Esophagus squamous epithelium (tissue), 4 donors: ENCODE measurements at regions not wholly inside any gene's neighbourhood (a gene's known extent, or its start where the extent isn't known, plus 50 kb on each side); places are given as distances from the start of the nearest gene placed in this dataset.

Experiments
- POLR2A ChIP-seq, 4 donors: fragments of 450-650 bp; IDR thresholded peaks; one replicate each; pipeline ENCODE4 v1.6.1; 2017; ENCODE audit warnings: antibody characterized with exemption in 4 of 4, mild to moderate bottlenecking in 4 of 4, moderate library complexity in 3 of 4
- TF ChIP-seq, protein P1 (sequence below), 6 experiments: fragments of 450-650 bp in 4 of 6; fragments of 200-600 bp in 2 of 6; sonication (generic) in 2 of 6; IDR thresholded peaks; one replicate each; pipeline ENCODE4 v1.5.1; 2016 to 2019; ENCODE audit warnings: antibody characterized with exemption in 6 of 6, mild to moderate bottlenecking in 4 of 6, moderate library complexity in 4 of 6

DNA sequence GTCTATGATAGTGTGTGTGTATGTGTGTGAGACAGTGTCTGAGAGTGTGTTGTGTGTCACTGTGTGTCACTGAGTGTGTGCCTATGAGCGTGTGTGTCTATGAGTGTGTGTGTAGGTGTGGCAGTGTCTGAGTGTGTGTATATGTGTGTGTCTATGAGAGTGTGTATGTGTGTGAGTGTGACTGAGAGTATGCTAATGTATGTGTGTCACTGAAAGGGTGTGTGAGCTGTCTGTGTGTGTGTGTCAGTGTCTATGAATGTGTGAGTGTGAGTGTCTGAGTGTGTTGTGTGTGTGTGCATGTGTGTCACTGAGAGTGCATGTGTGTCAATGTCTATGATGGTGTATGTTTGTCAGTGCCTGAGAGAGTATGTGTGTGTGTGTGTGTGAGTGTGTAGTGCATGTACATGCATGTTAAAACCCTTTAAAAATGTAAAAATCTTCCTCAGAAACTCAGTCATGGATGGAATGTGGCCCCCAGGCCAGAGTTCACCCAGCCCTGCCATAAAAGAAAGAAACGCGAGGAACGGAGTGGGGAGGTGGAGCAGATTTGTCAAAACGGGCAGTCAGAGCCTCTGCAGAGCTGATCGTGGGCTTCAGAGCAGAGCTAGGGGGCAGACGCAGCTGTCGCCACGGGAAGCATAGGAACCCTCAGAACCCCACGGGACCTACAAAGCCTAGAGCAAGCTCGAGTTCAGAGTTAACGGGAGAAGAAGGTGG is 218.8 kb downstream of the CTTN start:
- TF ChIP-seq, protein P1, sequence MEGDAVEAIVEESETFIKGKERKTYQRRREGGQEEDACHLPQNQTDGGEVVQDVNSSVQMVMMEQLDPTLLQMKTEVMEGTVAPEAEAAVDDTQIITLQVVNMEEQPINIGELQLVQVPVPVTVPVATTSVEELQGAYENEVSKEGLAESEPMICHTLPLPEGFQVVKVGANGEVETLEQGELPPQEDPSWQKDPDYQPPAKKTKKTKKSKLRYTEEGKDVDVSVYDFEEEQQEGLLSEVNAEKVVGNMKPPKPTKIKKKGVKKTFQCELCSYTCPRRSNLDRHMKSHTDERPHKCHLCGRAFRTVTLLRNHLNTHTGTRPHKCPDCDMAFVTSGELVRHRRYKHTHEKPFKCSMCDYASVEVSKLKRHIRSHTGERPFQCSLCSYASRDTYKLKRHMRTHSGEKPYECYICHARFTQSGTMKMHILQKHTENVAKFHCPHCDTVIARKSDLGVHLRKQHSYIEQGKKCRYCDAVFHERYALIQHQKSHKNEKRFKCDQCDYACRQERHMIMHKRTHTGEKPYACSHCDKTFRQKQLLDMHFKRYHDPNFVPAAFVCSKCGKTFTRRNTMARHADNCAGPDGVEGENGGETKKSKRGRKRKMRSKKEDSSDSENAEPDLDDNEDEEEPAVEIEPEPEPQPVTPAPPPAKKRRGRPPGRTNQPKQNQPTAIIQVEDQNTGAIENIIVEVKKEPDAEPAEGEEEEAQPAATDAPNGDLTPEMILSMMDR (IDR thresholded peaks at IDR 0.05), result no peak
- TF ChIP-seq POLR2A (IDR thresholded peaks at IDR 0.05), result no peak
